Activated naive CD4-positive, alpha-beta T cell treated with anti-CD3 and anti-CD28 coated beads, Interleukin-2, amount 10 ng/mL, durations not matched to agents 7 days and 5 days (primary cell): ENCODE measurements at regions not wholly inside any gene's neighbourhood (a gene's known extent, or its start where the extent isn't known, plus 50 kb on each side); places are given as distances from the start of the nearest gene placed in this dataset.

Experiments used
- CTCF ChIA-PET: fragments of 350-600 bp; sonication (Branson Sonifier 250); formaldehyde crosslinking; loops from one replicate; lab custom pipeline; 2021; ENCODE audit warnings: antibody characterized with exemption; lab: Charles Lee
- DNase-seq: peaks from one replicate; pipeline ENCODE4 v3.0.0-alpha.2; 2020
- H3K27ac Mint-ChIP-seq: one replicate; pipeline ENCODE4 v1.8.0; 2021; ENCODE audit warnings: mild to moderate bottlenecking, moderate library complexity, mixed read lengths
- H3K27me3 Mint-ChIP-seq: one replicate; pipeline ENCODE4 v1.8.0; 2021; ENCODE audit warnings: mild to moderate bottlenecking, mixed read lengths
- H3K36me3 Mint-ChIP-seq: one replicate; pipeline ENCODE4 v1.8.0; 2021; ENCODE audit warnings: mixed read lengths
- H3K4me1 Mint-ChIP-seq: one replicate; pipeline ENCODE4 v1.8.0; 2021; ENCODE audit warnings: mixed read lengths
- H3K4me3 Mint-ChIP-seq: one replicate; pipeline ENCODE4 v1.8.0; 2021; ENCODE audit warnings: mild to moderate bottlenecking, moderate library complexity, mixed read lengths
- H3K9me3 Mint-ChIP-seq: one replicate; pipeline ENCODE4 v1.8.0; 2021; ENCODE audit warnings: mixed read lengths

- DNase-seq, result no peak
- peaks cover 3% of the 10 kb centered on the region for H3K27me3 Mint-ChIP-seq
- H3K4me1 Mint-ChIP-seq, result no peaks in the 10 kb centered on the region
- CTCF ChIA-PET, result no interaction called here
- H3K27ac Mint-ChIP-seq, result no peak overlapping the region
- H3K9me3 Mint-ChIP-seq, result no peaks in the 10 kb centered on the region
- no peaks in the 10 kb centered on the region for H3K36me3 Mint-ChIP-seq
- H3K4me3 Mint-ChIP-seq, result no peak overlapping the region
These were observed 249.2 kb upstream of the NOCT start for GRCh38 chr4:138766332-138766731.

GRCh38 chr4:138765442-138765841 lies 250.1 kb upstream of the NOCT start:
- H3K36me3 Mint-ChIP-seq, result no peaks in the 10 kb centered on the region
- CTCF ChIA-PET, result interaction anchor here (0.8 kb wide), 1 partner anchor 106 kb away, joined by 3 read pairs; no protein-coding TSS in a partner anchor

GRCh38 chr4:138761638-138762220 lies 253.9 kb upstream of the NOCT start:
- no peak for DNase-seq
- Mint-ChIP-seq H3K4me1 (no peaks in the 10 kb centered on the region), H3K36me3 (no peaks in the 10 kb centered on the region), H3K9me3 (no peaks in the 10 kb centered on the region), H3K27ac (no peak overlapping the region), H3K4me3 (no peak overlapping the region), H3K27me3 (peaks cover 3% of the 10 kb centered on the region)
- CTCF ChIA-PET, result no interaction called here

More at GRCh38 chr4:138765442-138765841, 250.1 kb upstream of the NOCT start:
- H3K9me3 Mint-ChIP-seq, result no peaks in the 10 kb centered on the region
- no peaks in the 10 kb centered on the region for H3K4me1 Mint-ChIP-seq
- DNase-seq, result no peak
- H3K27ac Mint-ChIP-seq, result no peak overlapping the region
- H3K27me3 Mint-ChIP-seq, result peaks cover 3% of the 10 kb centered on the region
- H3K4me3 Mint-ChIP-seq, result no peak overlapping the region

GRCh38 chr4:138759554-138759902 lies 256.1 kb upstream of the NOCT start:
- no peak for DNase-seq
- Mint-ChIP-seq H3K4me3 (no peak overlapping the region), H3K36me3 (no peaks in the 10 kb centered on the region), H3K4me1 (no peaks in the 10 kb centered on the region), H3K9me3 (no peaks in the 10 kb centered on the region), H3K27me3 (no peaks in the 10 kb centered on the region), H3K27ac (no peak overlapping the region)
- CTCF ChIA-PET, result no interaction called here

DNA sequence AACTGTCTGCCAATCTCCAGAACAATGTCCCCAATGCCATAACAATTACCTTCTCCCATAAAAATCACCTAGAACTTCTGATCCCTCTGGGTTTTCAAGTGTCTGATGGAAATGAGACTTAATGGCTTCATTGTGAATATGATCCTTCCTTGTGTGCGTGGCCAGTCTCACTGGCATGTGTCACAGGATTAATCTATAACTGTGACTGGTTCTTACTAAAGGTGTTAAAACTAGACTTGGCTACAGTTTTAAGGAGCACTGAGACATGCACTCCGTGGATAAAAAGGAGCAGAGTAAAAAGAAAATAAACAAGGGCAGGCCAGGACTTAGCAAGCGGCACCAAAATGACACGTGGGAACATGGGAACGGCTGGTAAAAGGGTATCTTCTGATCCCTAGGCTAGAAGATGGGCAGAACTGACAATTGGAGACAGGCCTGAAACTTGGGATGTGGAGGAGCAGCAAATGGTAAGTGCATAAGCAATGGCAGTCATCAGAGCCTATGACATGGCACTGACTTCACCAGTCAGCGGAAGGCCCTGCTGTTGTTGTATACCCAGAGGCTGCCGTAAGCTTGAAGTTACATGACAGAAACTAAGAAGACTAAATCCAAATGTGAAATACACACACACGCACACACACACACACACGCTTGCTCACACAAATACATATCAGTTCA lies 256.6 kb upstream of the NOCT start:
- DNase-seq, result no peak
- Mint-ChIP-seq H3K4me3 (no peak overlapping the region), H3K27me3 (no peaks in the 10 kb centered on the region), H3K27ac (no peak overlapping the region), H3K36me3 (no peaks in the 10 kb centered on the region), H3K4me1 (no peaks in the 10 kb centered on the region), H3K9me3 (no peaks in the 10 kb centered on the region)
- CTCF ChIA-PET, result no interaction called here

GRCh38 chr4:138758196-138758595 lies 257.4 kb upstream of the NOCT start:
- CTCF ChIA-PET, result no interaction called here
- H3K27me3 Mint-ChIP-seq, result no peaks in the 10 kb centered on the region

DNA sequence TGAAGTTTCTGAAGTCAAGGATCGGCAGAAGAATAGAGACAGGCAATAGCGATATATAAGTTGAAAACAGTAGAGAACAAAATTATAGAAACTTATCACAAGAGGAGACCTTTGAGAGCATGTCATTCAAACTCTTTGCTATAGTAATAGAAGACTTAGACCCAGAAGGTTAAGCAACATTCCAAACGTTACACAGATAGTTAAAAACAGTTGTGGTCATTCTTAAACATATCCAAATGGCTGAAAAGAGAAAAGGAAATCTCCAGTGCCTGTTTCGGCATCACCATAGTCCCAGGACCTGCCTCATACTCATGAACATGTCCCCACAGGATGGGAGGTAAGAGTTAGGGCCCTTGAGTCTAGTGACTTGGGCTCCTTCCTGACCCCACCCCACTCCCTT lies 258.1 kb upstream of the NOCT start:
- no peak overlapping the region for H3K4me3 Mint-ChIP-seq
- no peak overlapping the region for H3K27ac Mint-ChIP-seq
- CTCF ChIA-PET, result no interaction called here
- peaks cover 5% of the 10 kb centered on the region for H3K9me3 Mint-ChIP-seq
- no peak for DNase-seq
- no peaks in the 10 kb centered on the region for H3K36me3 Mint-ChIP-seq
- no peaks in the 10 kb centered on the region for H3K4me1 Mint-ChIP-seq
- H3K27me3 Mint-ChIP-seq, result no peaks in the 10 kb centered on the region

More at GRCh38 chr4:138758196-138758595, 257.4 kb upstream of the NOCT start:
- peaks cover 1% of the 10 kb centered on the region for H3K9me3 Mint-ChIP-seq
- no peak overlapping the region for H3K4me3 Mint-ChIP-seq
- no peaks in the 10 kb centered on the region for H3K4me1 Mint-ChIP-seq
- no peaks in the 10 kb centered on the region for H3K36me3 Mint-ChIP-seq
- H3K27ac Mint-ChIP-seq, result no peak overlapping the region
- DNase-seq, result no peak

DNA sequence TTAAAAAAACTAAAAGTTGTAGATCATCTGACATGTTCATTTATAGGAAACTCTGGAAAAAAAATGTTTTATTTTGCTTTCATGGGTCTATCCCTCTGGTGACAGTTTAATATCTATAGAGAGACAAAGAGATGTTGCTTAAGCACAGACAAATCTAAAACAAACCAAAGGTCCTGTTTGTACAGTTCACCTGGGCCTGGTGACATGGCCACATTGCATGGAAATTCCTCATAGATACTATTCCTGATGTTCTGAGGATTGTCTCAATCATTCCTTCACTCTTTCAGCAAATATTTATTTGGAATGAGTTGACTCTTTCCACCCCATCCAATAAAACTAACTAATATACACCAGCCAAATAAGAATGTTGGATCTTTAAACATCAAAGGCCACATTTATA lies 259.1 kb upstream of the NOCT start:
- CTCF ChIA-PET, result no interaction called here
- no peaks in the 10 kb centered on the region for H3K4me1 Mint-ChIP-seq
- H3K27ac Mint-ChIP-seq, result no peak overlapping the region
- DNase-seq, result no peak
- no peaks in the 10 kb centered on the region for H3K27me3 Mint-ChIP-seq
- no peaks in the 10 kb centered on the region for H3K36me3 Mint-ChIP-seq
- no peak overlapping the region for H3K4me3 Mint-ChIP-seq
- H3K9me3 Mint-ChIP-seq, result peaks cover 7% of the 10 kb centered on the region

DNA sequence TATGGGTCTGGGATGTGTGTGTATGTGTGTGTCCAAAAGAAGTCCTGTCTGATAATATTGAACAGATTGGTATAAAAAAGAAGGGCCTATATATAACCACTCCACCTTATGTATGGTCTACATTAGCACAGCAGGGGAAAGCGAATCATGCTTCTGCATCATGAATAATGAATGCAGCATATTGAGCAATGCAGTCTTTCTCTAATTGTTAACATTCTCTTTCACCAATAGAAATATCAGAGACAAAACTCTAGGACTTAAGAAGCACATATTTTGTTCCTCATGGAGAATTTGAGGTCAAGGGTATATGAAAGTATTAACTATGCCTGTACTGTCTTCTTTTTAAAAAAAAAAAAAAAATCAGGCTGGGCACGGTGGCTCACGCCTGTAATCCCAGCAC lies 264.3 kb upstream of the NOCT start:
- Mint-ChIP-seq H3K9me3 (peaks cover 7% of the 10 kb centered on the region), H3K36me3 (no peaks in the 10 kb centered on the region), H3K4me1 (no peaks in the 10 kb centered on the region), H3K4me3 (no peak overlapping the region), H3K27ac (no peak overlapping the region), H3K27me3 (no peaks in the 10 kb centered on the region)
- CTCF ChIA-PET, result no interaction called here
- DNase-seq, result no peak

DNA sequence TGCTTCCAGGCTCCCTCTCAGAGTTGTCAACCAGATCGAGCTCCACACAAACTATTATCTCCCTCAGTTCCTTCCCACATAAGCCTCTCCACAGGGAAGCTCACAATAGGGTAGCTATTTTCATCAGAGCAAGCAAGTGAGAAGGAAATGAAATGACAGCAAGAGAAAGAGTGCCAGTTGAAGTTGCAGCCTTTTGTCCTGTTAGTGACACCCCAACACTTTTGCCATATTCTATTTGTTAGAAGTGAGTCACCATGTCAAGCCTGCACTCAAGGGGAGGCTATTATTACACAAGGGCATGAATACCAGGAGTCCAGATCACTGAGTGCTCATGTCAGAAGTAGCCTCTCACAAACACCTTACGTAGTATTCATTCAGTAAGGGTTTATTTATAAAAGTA lies 266.3 kb upstream of the NOCT start:
- CTCF ChIA-PET, result no interaction called here
- DNase-seq, result no peak
- Mint-ChIP-seq H3K36me3 (no peaks in the 10 kb centered on the region), H3K9me3 (peaks cover 7% of the 10 kb centered on the region), H3K27ac (no peak overlapping the region), H3K4me1 (no peaks in the 10 kb centered on the region), H3K4me3 (no peak overlapping the region), H3K27me3 (no peaks in the 10 kb centered on the region)

GRCh38 chr4:138741766-138742377 lies 273.7 kb upstream of the NOCT start:
- no peak overlapping the region for H3K27ac Mint-ChIP-seq
- H3K4me1 Mint-ChIP-seq, result no peaks in the 10 kb centered on the region
- no peak for DNase-seq
- H3K9me3 Mint-ChIP-seq, result no peaks in the 10 kb centered on the region
- no peak overlapping the region for H3K4me3 Mint-ChIP-seq
- H3K36me3 Mint-ChIP-seq, result no peaks in the 10 kb centered on the region
- CTCF ChIA-PET, result no interaction called here
- no peaks in the 10 kb centered on the region for H3K27me3 Mint-ChIP-seq

DNA sequence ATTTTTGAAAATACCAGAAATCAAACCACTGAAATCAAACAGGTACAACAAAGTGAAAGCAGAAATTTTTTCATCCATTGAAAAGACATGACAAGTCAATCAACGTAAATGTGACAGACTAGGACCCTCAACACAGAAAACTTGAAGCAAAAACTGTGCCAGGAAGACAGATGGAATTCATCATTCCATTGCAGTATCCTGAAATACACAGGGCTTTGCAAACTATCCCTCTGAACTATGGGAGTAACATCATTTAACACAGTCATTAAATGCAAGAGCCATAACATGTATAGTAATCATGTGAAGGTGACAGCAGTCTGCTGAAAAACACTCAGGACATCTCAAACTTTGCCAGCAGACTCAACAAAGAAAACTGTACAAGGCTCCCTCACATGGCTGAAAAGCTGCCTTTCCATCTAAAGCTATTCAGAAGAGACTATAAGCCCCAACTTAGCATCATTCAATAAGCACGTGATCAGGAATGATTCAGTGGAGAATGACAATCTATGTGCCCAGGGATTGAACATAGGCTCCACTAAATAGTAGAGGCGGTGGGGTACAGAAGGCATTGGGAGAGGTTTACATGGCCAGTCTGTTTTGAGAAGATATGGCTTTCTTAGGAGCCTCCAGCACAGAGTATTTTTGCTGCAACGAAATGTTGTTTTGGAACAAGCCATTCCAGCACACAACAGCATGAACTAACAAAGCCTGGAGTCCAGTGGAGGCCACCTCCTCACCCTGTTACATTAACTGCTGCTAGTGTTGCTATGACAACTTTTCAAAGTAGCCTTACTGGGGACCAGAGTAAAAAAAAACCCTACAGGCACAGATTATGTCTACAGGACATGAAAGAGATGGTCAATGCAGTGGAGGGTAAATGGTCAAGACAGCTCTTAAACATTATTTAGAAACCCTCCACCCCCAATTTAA lies 274.5 kb upstream of the NOCT start:
- no peaks in the 10 kb centered on the region for H3K36me3 Mint-ChIP-seq
- H3K4me3 Mint-ChIP-seq, result no peak overlapping the region
- H3K27me3 Mint-ChIP-seq, result no peaks in the 10 kb centered on the region
- no peak for DNase-seq
- CTCF ChIA-PET, result no interaction called here
- no peaks in the 10 kb centered on the region for H3K9me3 Mint-ChIP-seq
- H3K27ac Mint-ChIP-seq, result peak overlapping the region; percentile 58
- H3K4me1 Mint-ChIP-seq, result no peaks in the 10 kb centered on the region

- no peak for DNase-seq
- H3K27ac Mint-ChIP-seq, result no peak overlapping the region
These were observed 279.2 kb upstream of the NOCT start for GRCh38 chr4:138736362-138736761.

DNA sequence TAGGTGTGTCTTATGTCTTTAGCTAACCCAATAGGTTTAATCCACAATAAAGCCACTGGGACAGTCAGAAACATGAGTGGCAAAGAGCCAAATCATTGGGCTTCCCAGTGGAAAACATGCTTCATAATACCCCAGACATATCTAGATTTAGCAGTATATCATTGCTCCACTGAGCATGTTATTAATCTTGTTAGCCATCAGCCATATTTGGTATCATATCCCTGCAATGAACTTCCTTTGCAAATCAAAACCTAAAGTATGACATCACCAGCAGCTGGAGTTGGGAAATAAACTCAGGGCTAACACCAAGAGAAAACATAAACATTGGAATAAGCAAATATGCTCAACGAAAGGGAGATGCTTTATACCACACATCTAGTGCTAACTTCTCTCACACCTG lies 280.8 kb upstream of the NOCT start:
- H3K4me1 Mint-ChIP-seq, result no peaks in the 10 kb centered on the region
- DNase-seq, result no peak
- no peak overlapping the region for H3K4me3 Mint-ChIP-seq
- CTCF ChIA-PET, result no interaction called here
- H3K9me3 Mint-ChIP-seq, result no peaks in the 10 kb centered on the region
- H3K36me3 Mint-ChIP-seq, result no peaks in the 10 kb centered on the region
- H3K27ac Mint-ChIP-seq, result no peak overlapping the region
- no peaks in the 10 kb centered on the region for H3K27me3 Mint-ChIP-seq

More at GRCh38 chr4:138736362-138736761, 279.2 kb upstream of the NOCT start:
- no peaks in the 10 kb centered on the region for H3K9me3 Mint-ChIP-seq
- CTCF ChIA-PET, result no interaction called here
- H3K4me1 Mint-ChIP-seq, result no peaks in the 10 kb centered on the region
- H3K4me3 Mint-ChIP-seq, result no peak overlapping the region
- H3K36me3 Mint-ChIP-seq, result no peaks in the 10 kb centered on the region
- no peaks in the 10 kb centered on the region for H3K27me3 Mint-ChIP-seq
